ENCODE measurements at regions not wholly inside any gene's neighbourhood (a gene's known extent, or its start where the extent isn't known, plus 50 kb on each side); places are given as distances from the start of the nearest gene placed in this dataset.
"Not testable (repeated sequence)": the region's sequence is repeated elsewhere in the genome, so short reads cannot be mapped to it uniquely, and the experiment has no call there.

GRCh38 chr2:14903709-14904374 is 271.3 kb downstream of the LRATD1 start:
- FAIRE-seq (no peak), DNase-seq (ENCODE audit: low spot score in 2 of 2) (no peak)

- not testable (repeated sequence) for DNase-seq (ENCODE audit: low spot score in 2 of 2); FAIRE-seq
Observed at GRCh38 chr2:14904378-14904777, 271.9 kb downstream of the LRATD1 start.

- FAIRE-seq (no peak), DNase-seq (ENCODE audit: low spot score in 2 of 2) (no peak)
Observed at GRCh38 chr2:14905571-14905970, 273.1 kb downstream of the LRATD1 start.

GRCh38 chr2:14907014-14907612 is 274.6 kb downstream of the LRATD1 start:
- no peak for FAIRE-seq
- DNase-seq (ENCODE audit: low spot score in 2 of 2), result no peak

- FAIRE-seq (no peak), DNase-seq (ENCODE audit: low spot score in 2 of 2) (no peak)
Observed at GRCh38 chr2:14909795-14910194, 277.3 kb downstream of the LRATD1 start.

GRCh38 chr2:14910654-14911053 is 278.1 kb downstream of the LRATD1 start:
- FAIRE-seq, result no peak
- DNase-seq (ENCODE audit: low spot score in 2 of 2), result no peak

- DNase-seq (ENCODE audit: low spot score in 2 of 2), result no peak
- FAIRE-seq, result no peak
Observed at GRCh38 chr2:14915983-14916382, 283.5 kb downstream of the LRATD1 start.

GRCh38 chr2:14923820-14924580 is 291.5 kb downstream of the LRATD1 start:
- FAIRE-seq, result no peak
- DNase-seq (ENCODE audit: low spot score in 2 of 2), result no peak

GRCh38 chr2:14925471-14925870 is 293.0 kb downstream of the LRATD1 start:
- FAIRE-seq (no peak), DNase-seq (ENCODE audit: low spot score in 2 of 2) (no peak)

GRCh38 chr2:14927021-14927564 is 294.6 kb downstream of the LRATD1 start:
- DNase-seq (ENCODE audit: low spot score in 2 of 2) (no peak), FAIRE-seq (no peak)

GRCh38 chr2:14928056-14928455 is 295.5 kb downstream of the LRATD1 start:
- FAIRE-seq (no peak), DNase-seq (ENCODE audit: low spot score in 2 of 2) (no peak)

GRCh38 chr2:14930441-14930840 is 297.9 kb downstream of the LRATD1 start:
- FAIRE-seq, result no peak
- DNase-seq (ENCODE audit: low spot score in 2 of 2), result no peak

- FAIRE-seq, result no peak
- DNase-seq (ENCODE audit: low spot score in 2 of 2), result no peak
Observed at GRCh38 chr2:14932285-14932684, 299.8 kb downstream of the LRATD1 start.

GRCh38 chr2:14933753-14934152 is 301.2 kb downstream of the LRATD1 start:
- FAIRE-seq (no peak), DNase-seq (ENCODE audit: low spot score in 2 of 2) (no peak)

GRCh38 chr2:14936426-14936825 is 303.9 kb downstream of the LRATD1 start:
- DNase-seq (ENCODE audit: low spot score in 2 of 2) (no peak), FAIRE-seq (no peak)

GRCh38 chr2:14937336-14937735 is 304.8 kb downstream of the LRATD1 start:
- DNase-seq (ENCODE audit: low spot score in 2 of 2) (no peak), FAIRE-seq (no peak)

- no peak for FAIRE-seq
- DNase-seq (ENCODE audit: low spot score in 2 of 2), result peak; percentile 2 to 27
Observed at GRCh38 chr2:14941151-14941631, 308.7 kb downstream of the LRATD1 start.

GRCh38 chr2:14942987-14943386 is 310.5 kb downstream of the LRATD1 start:
- no peak for DNase-seq (ENCODE audit: low spot score in 2 of 2)
- FAIRE-seq, result no peak

GRCh38 chr2:14944562-14945346 is 312.2 kb downstream of the LRATD1 start:
- no peak for FAIRE-seq

GRCh38 chr2:14951569-14952285 is 319.2 kb downstream of the LRATD1 start:
- DNase-seq (ENCODE audit: low spot score in 2 of 2) (no peak), FAIRE-seq (no peak)

More at GRCh38 chr2:14944562-14945346, 312.2 kb downstream of the LRATD1 start:
- DNase-seq (ENCODE audit: low spot score in 2 of 2), result no peak

Measured in frontal cortex (tissue), 3 donors.